GM18505 (cell line): ENCODE measurements at regions not wholly inside any gene's neighbourhood (a gene's known extent, or its start where the extent isn't known, plus 50 kb on each side); places are given as distances from the start of the nearest gene placed in this dataset.

ENCODE experiments used
- ATAC-seq: cut with Tn5 transposase; IDR thresholded peaks from one replicate; pipeline ENCODE4 v1.9.1; 2021; ENCODE audit not compliant: unreplicated experiment
- POLR2A ChIP-seq: IDR thresholded peaks from 4 replicates; pipeline ENCODE4 v1.6.1; 2011; ENCODE audit warnings: borderline replicate concordance; ENCODE audit not compliant: insufficient read depth, insufficient read length; ENCODE audit errors: extremely low read depth

DNA sequence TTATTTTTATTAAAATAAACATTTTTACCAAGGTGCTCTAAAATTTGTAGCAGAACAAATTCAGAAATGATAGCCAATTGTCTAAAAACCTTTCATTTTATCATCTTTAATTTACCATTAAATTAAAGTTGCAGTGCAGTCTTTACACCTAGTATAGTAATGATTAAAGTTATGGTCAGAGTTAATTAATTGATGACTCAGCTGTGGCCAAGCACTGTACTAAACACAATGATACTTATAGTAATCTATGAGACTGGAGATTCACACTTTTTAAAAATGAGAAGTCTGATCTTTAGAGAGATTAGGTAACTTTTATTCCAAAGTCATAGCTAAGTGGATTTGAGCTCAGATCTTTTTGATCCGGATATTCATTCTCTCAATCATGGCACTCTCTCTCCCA, 621.1 kb upstream of the MEF2C start:
- ATAC-seq, result no peak

DNA sequence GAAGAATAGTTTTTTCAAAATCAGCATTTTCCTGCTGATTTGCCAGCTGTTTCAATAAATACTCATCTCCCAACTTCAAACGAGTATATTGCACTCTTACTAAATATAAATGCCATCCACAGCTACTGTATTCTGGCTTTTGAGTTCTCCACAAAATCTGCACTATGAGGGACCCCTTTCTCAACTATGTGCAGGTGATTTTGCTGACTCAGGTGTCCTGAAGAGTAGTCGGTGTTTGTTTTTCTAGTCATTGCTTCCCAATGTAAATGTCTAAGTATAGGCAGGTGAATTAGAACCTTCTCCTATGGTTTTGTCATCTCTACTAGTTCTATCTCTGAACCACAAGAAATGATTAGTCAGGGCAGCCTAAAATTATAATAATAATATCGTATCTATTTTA, 616.8 kb upstream of the MEF2C start:
- no peak for ATAC-seq

More for the DNA sequence above, 621.1 kb upstream of the MEF2C start:
- no peak for TF ChIP-seq POLR2A

DNA sequence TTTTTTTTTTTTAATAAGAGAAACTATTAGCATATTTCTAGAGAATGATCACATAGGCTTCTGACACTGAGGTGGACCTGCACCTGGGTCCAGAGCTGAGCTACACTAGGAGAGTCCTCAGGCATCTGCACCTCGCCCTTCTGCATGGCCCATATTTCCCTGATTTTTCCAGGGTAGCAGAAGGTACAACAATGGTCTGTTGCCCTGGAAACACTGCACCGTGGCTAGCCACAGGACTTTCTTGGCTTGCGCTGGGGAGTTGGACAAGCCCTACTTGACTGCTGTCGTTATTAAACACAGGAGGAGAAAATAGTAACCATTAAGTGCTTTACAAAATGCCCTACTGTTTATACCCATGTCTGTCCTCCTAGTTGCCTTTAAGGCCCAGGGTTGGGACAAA, 615.7 kb upstream of the MEF2C start:
- no peak for ATAC-seq

More for the DNA sequence above, 616.8 kb upstream of the MEF2C start:
- no peak for TF ChIP-seq POLR2A

DNA sequence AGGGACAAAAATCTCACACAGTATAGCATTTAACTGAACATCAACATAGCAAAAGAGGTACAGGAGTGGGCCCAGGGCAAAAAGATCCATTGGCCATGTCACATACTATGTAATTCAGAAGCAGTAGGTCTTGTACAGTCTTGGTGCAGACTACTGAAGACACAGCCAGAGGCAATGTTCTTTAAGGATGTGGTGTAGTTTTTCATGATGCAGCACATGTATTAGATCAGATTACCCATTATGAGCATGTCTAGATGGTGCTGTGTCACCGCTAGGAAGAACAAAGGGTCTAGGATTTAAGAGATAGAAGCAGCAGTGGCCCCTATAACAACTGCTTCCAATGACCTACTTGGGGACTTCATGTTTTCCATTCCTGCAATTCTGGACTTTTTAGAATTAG, 610.4 kb upstream of the MEF2C start:
- ATAC-seq, result no peak
- no peak for TF ChIP-seq POLR2A

More for the DNA sequence above, 615.7 kb upstream of the MEF2C start:
- TF ChIP-seq POLR2A, result no peak

DNA sequence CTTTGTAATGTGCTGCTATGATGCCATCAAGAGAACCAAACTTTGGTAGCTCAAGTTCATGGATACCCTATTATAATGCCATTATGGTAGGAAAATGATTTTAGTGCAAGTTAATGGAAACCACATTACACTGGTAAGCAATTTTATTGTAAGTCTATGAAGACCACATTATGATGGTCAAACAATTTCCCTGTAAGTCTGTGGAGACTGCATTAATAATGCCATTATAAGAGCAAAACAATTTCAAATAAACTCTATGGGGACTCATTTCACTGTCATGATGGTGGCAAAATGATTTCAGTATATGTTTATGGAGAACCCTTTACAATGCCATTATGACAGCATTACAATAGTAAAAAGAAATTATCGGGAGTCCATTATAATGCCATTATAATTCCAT, 602.0 kb upstream of the MEF2C start:
- TF ChIP-seq POLR2A, result no peak
- no peak for ATAC-seq

DNA sequence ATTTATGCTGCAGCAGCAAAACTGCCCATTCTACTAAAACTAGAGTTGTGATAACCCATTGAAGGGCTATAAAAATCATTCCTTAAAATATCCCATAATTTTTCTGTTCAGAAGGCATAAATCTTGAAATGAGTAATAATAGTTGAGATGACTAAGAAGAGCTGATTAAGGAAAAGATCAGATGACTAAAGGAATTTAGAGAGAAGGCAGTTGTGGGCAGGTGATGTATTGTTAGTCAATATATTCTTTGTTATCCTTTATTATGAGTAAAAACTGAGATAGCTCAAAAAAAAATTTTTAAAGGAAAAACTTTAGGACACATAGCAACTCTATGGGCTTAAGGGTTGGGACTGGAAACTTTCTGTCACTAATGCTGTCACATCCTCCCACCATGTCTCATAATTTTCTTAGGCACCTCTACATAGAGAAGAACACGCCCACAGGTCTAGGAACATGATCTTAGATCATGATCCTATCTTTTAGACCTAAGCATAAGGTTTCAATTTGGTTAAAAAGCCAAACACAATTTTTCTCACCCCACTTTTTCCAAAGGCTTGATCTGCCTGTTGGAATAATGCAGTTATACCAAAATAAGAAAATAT, 597.5 kb upstream of the MEF2C start:
- no peak for ATAC-seq
- no peak for TF ChIP-seq POLR2A

DNA sequence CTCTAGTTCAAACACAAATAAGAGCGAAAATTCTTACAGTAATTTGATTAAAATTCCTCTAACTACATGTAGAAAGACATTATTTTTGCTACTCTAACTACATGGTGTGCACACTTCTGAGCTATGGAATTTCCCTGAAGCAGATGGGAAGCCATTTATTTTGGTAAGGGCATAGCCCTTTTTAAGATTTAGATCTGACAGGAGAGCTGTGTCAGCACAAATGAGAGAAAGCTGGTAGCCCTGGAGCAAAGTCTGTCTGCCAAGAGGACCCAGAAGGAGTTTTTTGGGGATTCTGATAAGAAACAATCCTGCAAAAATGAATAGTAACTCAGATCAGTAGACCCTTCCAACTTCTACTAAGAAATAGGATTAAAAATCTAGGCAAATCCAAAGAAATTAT, 595.9 kb upstream of the MEF2C start:
- ATAC-seq, result no peak

DNA sequence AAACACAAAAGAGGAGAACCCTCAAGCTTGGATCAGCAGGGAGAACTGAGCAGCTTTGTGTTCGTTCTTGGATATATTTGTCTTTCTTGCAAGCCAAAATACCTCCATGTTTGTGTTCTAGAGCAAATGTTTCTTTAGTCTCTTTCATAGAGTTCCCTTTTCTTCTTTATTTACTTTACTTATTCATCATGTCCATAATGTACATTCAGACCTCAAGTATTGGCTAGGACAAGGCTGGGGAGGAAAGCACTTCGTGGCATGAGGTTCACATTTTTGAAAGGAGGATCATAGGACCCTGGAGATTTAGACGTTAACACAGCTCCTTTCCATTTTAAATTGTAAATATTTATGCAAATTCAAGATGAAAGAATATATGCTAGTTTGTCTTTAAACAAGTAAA, 590.2 kb upstream of the MEF2C start:
- no peak for ATAC-seq
- no peak for TF ChIP-seq POLR2A

More for the DNA sequence above, 595.9 kb upstream of the MEF2C start:
- no peak for TF ChIP-seq POLR2A

DNA sequence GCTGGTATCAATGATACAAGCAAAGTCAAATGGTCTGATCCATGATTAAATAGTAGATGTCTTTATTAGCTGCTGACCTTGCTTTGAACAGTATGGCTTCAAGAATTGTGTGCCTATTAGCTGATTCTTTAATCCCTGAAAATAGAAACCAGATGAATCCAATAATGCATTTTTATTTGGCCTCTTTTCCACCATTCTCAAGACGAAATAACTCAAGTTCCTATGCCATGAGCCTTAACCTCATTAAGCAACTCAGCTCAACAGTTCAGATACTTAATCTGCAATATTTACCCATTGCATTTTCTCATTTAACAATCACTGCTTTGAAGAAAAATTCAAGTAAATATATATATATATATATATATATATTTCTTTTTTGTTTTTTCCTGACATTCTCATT, 588.6 kb upstream of the MEF2C start:
- no peak for ATAC-seq
- TF ChIP-seq POLR2A, result no peak

DNA sequence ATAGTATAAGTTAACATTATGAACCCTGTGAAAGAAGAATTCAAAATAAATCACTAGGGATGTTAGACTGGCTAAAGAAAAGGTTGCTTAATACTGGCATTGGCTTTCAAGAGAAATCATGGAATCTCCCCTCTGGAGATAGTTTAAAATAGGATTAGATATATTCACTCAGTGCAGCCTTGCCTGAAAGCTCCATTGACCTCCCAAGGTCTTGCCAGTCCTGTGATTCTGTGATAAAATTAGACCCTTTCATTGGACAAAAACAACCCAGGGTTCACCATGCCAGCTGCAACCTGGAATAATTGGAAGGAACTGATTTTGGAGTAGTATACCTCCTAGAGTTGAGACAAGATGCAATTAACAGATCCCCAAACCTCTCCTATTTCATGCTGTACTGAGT, 588.1 kb upstream of the MEF2C start:
- ATAC-seq, result no peak
- no peak for TF ChIP-seq POLR2A

DNA sequence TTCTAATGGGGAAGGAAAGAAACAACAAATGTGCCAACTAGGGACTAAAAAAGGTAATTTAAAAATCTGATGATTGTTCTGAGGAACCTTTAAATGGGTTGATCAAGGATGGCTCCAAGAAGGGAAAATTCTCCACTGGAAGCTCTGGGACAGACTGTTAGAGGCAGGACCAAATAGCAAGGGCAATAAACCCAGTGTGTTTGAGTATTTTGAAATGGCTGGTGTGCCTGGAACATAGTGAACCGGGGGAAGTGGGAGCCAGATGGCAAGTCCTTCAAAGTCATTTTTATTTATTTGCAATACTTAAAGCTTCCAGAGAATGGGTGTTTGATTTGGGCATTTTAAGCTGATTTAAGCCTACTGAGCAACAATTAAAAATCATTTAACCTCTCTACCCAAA, 587.7 kb upstream of the MEF2C start:
- no peak for ATAC-seq
- no peak for TF ChIP-seq POLR2A

DNA sequence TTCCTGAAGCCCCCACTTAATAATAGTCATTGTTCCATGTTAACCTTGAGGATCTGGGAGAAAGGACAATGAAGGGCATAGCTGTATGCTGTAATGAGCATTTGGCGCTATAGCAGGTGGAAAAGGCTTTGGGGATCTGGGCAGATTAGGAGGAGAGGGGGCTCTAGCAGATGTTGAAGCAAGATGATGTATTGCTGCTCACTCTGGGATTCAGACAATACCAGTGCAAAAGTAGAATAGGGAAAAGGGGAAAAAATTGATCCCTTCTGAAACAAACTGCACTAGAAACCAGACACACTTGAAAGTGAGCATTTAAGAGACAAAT, 575.3 kb upstream of the MEF2C start:
- no peak for TF ChIP-seq POLR2A
- ATAC-seq, result no peak

DNA sequence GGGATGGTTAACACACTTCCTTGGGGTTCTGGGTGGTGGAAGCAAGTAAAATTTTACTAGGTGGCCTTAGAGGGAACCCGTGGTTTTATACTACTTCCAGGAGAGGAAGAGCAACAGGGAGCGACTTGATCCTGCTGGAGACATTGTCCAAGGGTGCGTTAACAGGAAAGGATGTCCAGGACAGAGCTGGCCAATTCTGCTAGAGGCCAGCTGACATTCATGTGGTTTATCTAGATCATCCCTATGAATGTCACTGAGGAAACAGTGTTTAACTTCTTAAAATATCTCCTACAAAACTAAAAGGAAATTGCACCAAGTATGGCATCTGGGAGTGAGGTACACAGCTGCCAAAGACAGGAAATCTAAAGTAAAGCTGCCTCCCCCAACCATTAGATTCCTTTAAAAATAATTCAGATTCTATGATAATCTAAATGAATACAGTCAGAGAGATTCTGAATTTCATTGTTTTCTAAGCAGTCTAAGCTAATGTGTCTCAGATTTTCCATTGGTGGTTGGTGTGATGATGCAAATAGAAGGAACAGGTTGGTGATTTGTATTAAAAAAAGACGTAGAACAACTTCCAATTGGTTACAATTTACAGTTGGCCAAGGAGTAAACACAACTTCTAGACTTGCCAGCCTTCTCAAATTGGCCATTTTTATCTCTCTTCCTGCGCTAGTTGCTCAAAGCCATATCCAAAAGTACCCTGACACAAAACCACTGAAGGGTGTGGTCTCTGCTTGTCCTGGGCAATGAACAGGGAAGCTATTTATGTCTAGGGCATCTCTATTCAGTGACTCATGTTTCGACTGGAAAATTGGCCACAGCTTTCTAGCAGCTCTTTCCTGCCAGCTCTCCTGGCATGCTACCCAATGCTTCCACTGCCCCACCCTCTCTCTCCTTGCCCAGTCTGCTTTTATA, 574.7 kb upstream of the MEF2C start:
- TF ChIP-seq POLR2A, result no peak
- no peak for ATAC-seq

DNA sequence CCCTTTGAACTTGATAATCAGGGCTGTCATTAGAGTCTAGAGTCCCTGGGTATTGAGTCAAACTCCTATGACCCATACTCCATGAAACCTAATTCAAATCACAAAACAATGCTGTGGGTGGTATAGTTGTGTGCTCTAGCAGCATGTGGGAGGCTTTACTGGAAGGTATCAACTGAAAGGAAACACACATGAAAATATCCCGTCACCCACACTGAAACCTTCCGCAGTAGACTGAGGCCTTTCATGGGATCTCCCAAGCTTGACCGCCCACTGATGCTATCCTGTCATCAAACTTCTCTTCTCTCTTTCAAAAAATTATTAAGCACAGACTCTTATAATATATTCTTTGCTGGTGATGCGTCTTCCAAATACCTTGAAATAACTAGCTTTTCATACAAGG, 569.1 kb upstream of the MEF2C start:
- no peak for TF ChIP-seq POLR2A
- no peak for ATAC-seq
